ENCODE measurements at regions not wholly inside any gene's neighbourhood (a gene's known extent, or its start where the extent isn't known, plus 50 kb on each side); places are given as distances from the start of the nearest gene placed in this dataset.

- H3K9me3 ChIP-seq, result peaks cover 0 to 3% of the 10 kb centered on the region in 2 donors
- no peak overlapping the region for H3K27ac ChIP-seq
- DNase-seq, result no peak
- H3K4me3 ChIP-seq, result no peak overlapping the region
- no peaks in the 10 kb centered on the region for H3K4me1 ChIP-seq
- no peaks in the 10 kb centered on the region for H3K27me3 ChIP-seq
- intact Hi-C loops (cut with DNase I; ENCODE audit: low total_unique reads), result no loop called here
- H3K36me3 ChIP-seq, result no peaks in the 10 kb centered on the region
- TF ChIP-seq POLR2A (IDR thresholded peaks at IDR 0.05) (no peak), CTCF (IDR thresholded peaks at IDR 0.05) (no peak)
Observed at GRCh38 chr11:130749216-130749615, 167.1 kb downstream of the SNX19 start.

GRCh38 chr11:130760515-130761125, 155.7 kb downstream of the SNX19 start:
- Histone ChIP-seq H3K4me1 (no peaks in the 10 kb centered on the region), H3K9me3 (no peaks in the 10 kb centered on the region), H3K27me3 (no peaks in the 10 kb centered on the region), H3K27ac (no peak overlapping the region), H3K36me3 (no peaks in the 10 kb centered on the region), H3K4me3 (no peak overlapping the region)
- DNase-seq, result no peak
- intact Hi-C loops (cut with DNase I; ENCODE audit: low total_unique reads), result no loop called here
- no peak for TF ChIP-seq POLR2A (IDR thresholded peaks at IDR 0.05)
- no peak for TF ChIP-seq CTCF (IDR thresholded peaks at IDR 0.05)

- H3K4me1 ChIP-seq, result no peaks in the 10 kb centered on the region
- no peaks in the 10 kb centered on the region for H3K27me3 ChIP-seq
- no peaks in the 10 kb centered on the region for H3K9me3 ChIP-seq
- H3K36me3 ChIP-seq, result no peaks in the 10 kb centered on the region
- no peak overlapping the region for H3K27ac ChIP-seq
- DNase-seq, result no peak
- no peak overlapping the region for H3K4me3 ChIP-seq
- intact Hi-C loops (cut with DNase I; ENCODE audit: low total_unique reads), result no loop called here
- no peak for TF ChIP-seq POLR2A (IDR thresholded peaks at IDR 0.05)
- no peak for TF ChIP-seq CTCF (IDR thresholded peaks at IDR 0.05)
Observed at GRCh38 chr11:130761560-130762220, 154.6 kb downstream of the SNX19 start.

- intact Hi-C loops (cut with DNase I; ENCODE audit: low total_unique reads), result no loop called here
- Histone ChIP-seq H3K4me1 (no peaks in the 10 kb centered on the region), H3K4me3 (no peak overlapping the region), H3K27ac (no peak overlapping the region), H3K36me3 (no peaks in the 10 kb centered on the region), H3K27me3 (no peaks in the 10 kb centered on the region), H3K9me3 (no peaks in the 10 kb centered on the region)
- TF ChIP-seq POLR2A (IDR thresholded peaks at IDR 0.05) (no peak), CTCF (IDR thresholded peaks at IDR 0.05) (no peak)
- DNase-seq, result no peak
Observed at GRCh38 chr11:130762638-130763037, 153.6 kb downstream of the SNX19 start.

GRCh38 chr11:130763087-130763980, 152.9 kb downstream of the SNX19 start:
- Histone ChIP-seq H3K27me3 (no peaks in the 10 kb centered on the region), H3K27ac (no peak overlapping the region), H3K9me3 (no peaks in the 10 kb centered on the region), H3K36me3 (no peaks in the 10 kb centered on the region), H3K4me1 (no peaks in the 10 kb centered on the region), H3K4me3 (no peak overlapping the region)
- TF ChIP-seq POLR2A (IDR thresholded peaks at IDR 0.05) (no peak), CTCF (IDR thresholded peaks at IDR 0.05) (no peak)
- intact Hi-C loops (cut with DNase I; ENCODE audit: low total_unique reads), result no loop called here
- no peak for DNase-seq

Measured in uterus (tissue), 3 donors.